Vagina (tissue), 2 donors: ENCODE measurements at regions not wholly inside any gene's neighbourhood (a gene's known extent, or its start where the extent isn't known, plus 50 kb on each side); places are given as distances from the start of the nearest gene placed in this dataset.

Experiments
- DNase-seq, 2 donors: peaks; one replicate each; pipeline ENCODE4 v3.0.0-alpha.2; 2017; ENCODE audit errors: extremely low spot score in 2 of 2
- H3K27ac ChIP-seq: fragments of 200-600 bp; sonication (generic); one replicate; pipeline ENCODE4 v1.5.1; 2019
- H3K27me3 ChIP-seq: fragments of 200-600 bp; sonication (generic); one replicate; pipeline ENCODE4 v1.5.1; 2019
- H3K36me3 ChIP-seq, 2 donors: fragments of 200-600 bp; sonication (generic); one replicate each; pipeline ENCODE4 v1.5.1; 2017 to 2019
- H3K4me1 ChIP-seq: fragments of 200-600 bp; sonication (generic); one replicate; pipeline ENCODE4 v1.5.1; 2019
- H3K4me3 ChIP-seq, 2 donors: fragments of 200-600 bp; sonication (generic); 1 replicate in 1 of 2; 2 replicates in 1 of 2; pipeline ENCODE4 v1.5.1; 2016 to 2019
- H3K9me3 ChIP-seq: fragments of 200-600 bp; sonication (generic); one replicate; pipeline ENCODE4 v1.5.1; 2019
- POLR2A ChIP-seq, 2 donors: fragments of 450-650 bp; IDR thresholded peaks; one replicate each; pipeline ENCODE4 v1.6.1; 2017; ENCODE audit warnings: antibody characterized with exemption in 2 of 2, mild to moderate bottlenecking in 2 of 2, moderate library complexity in 2 of 2
- POLR2AphosphoS5 ChIP-seq, 2 donors: sonication (generic); formaldehyde crosslinking; IDR thresholded peaks; one replicate each; pipeline ENCODE4 v1.9.0; 2017; ENCODE audit warnings: antibody characterized with exemption in 2 of 2, mild to moderate bottlenecking in 2 of 2, low read depth in 1 of 2; ENCODE audit not compliant: insufficient read depth in 1 of 2
- intact Hi-C: fragments of 100-400 bp; cut with DNase I; formaldehyde crosslinking; loops from one replicate; pipeline ENCODE4 v1.15.1; 2023
- TF ChIP-seq, protein P1 (sequence below), 3 experiments: fragments of 450-650 bp in 2 of 3; fragments of 200-600 bp in 1 of 3; sonication (generic) in 1 of 3; IDR thresholded peaks; one replicate each; pipeline ENCODE4 v1.5.1; 2017 to 2019; ENCODE audit warnings: antibody characterized with exemption in 3 of 3, mild to moderate bottlenecking in 2 of 3, moderate library complexity in 2 of 3

DNA sequence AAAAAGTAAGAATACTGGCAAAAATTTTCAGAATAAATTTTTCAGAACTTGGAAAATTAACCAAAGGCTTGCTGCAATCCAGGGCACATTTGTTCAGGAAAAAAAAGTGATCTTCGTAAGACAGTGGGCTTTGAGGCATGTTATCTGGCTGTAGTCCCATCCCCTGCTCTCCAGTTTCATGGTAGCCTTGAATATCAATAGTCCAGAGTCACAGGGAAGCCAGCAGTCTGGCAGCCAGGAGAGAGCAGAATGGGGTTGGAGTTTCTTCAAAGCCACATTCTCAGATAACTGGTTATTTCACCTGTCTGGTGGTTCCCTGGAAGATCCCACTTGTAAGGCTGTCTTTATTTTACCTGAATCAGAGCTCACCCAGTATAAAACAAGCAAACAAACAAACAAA is 669.3 kb downstream of the MATN1 start:
- H3K36me3 ChIP-seq: no peaks in the 10 kb centered on the region
- H3K27ac ChIP-seq: no peak overlapping the region
- H3K4me3 ChIP-seq: no peak overlapping the region
- no peaks in the 10 kb centered on the region for H3K9me3 ChIP-seq
- no peak for TF ChIP-seq POLR2AphosphoS5 (IDR thresholded peaks at IDR 0.05; ENCODE audit: insufficient read depth in 1 of 2, low read depth in 1 of 2)
- no peaks in the 10 kb centered on the region for H3K4me1 ChIP-seq
- H3K27me3 ChIP-seq: no peaks in the 10 kb centered on the region
- no peak for DNase-seq
- intact Hi-C loops: no loop called here

DNA sequence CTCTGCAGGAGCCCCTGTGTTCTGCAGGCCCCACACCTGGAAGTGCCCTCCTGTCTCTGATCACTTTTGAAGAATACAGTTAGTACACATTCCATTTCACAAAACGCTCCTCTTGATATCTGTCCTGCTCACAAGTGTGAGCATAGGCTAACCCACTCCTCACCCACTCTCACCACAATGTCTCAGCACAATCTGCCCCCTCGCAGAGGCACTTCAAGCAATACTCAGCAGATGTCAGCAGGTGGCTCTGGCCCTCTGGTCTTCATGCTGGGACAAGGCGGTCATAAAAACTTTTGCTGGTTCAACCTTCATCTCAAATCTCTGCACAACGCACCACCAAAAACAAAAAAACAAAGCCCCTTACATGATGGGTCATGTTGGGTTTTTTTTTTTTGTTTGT is 671.2 kb downstream of the MATN1 start:
- Histone ChIP-seq H3K36me3 (no peaks in the 10 kb centered on the region), H3K27ac (no peak overlapping the region), H3K4me1 (no peaks in the 10 kb centered on the region), H3K4me3 (no peak overlapping the region), H3K27me3 (no peaks in the 10 kb centered on the region), H3K9me3 (no peaks in the 10 kb centered on the region)
- intact Hi-C loops: no loop called here
- TF ChIP-seq, protein P1, sequence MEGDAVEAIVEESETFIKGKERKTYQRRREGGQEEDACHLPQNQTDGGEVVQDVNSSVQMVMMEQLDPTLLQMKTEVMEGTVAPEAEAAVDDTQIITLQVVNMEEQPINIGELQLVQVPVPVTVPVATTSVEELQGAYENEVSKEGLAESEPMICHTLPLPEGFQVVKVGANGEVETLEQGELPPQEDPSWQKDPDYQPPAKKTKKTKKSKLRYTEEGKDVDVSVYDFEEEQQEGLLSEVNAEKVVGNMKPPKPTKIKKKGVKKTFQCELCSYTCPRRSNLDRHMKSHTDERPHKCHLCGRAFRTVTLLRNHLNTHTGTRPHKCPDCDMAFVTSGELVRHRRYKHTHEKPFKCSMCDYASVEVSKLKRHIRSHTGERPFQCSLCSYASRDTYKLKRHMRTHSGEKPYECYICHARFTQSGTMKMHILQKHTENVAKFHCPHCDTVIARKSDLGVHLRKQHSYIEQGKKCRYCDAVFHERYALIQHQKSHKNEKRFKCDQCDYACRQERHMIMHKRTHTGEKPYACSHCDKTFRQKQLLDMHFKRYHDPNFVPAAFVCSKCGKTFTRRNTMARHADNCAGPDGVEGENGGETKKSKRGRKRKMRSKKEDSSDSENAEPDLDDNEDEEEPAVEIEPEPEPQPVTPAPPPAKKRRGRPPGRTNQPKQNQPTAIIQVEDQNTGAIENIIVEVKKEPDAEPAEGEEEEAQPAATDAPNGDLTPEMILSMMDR (IDR thresholded peaks at IDR 0.05): no peak
- no peak for TF ChIP-seq POLR2AphosphoS5 (IDR thresholded peaks at IDR 0.05; ENCODE audit: insufficient read depth in 1 of 2, low read depth in 1 of 2)
- no peak for TF ChIP-seq POLR2A (IDR thresholded peaks at IDR 0.05)
- no peak for DNase-seq

- H3K4me1 ChIP-seq: no peaks in the 10 kb centered on the region
- no peaks in the 10 kb centered on the region for H3K9me3 ChIP-seq
- H3K4me3 ChIP-seq: no peak overlapping the region
- intact Hi-C loops: no loop called here
- no peaks in the 10 kb centered on the region for H3K27me3 ChIP-seq
- no peaks in the 10 kb centered on the region for H3K36me3 ChIP-seq
- no peak for TF ChIP-seq POLR2AphosphoS5 (IDR thresholded peaks at IDR 0.05; ENCODE audit: insufficient read depth in 1 of 2, low read depth in 1 of 2)
- TF ChIP-seq, protein P1 (IDR thresholded peaks at IDR 0.05): no peak
- no peak for TF ChIP-seq POLR2A (IDR thresholded peaks at IDR 0.05)
- DNase-seq: no peak
- H3K27ac ChIP-seq: no peak overlapping the region
Observed at GRCh38 chr1:30051777-30052176, 671.6 kb downstream of the MATN1 start.

GRCh38 chr1:30049748-30050296 is 673.6 kb downstream of the MATN1 start:
- no peaks in the 10 kb centered on the region for H3K9me3 ChIP-seq
- H3K27me3 ChIP-seq: no peaks in the 10 kb centered on the region
- TF ChIP-seq, protein P1 (IDR thresholded peaks at IDR 0.05): no peak
- TF ChIP-seq POLR2AphosphoS5 (IDR thresholded peaks at IDR 0.05; ENCODE audit: insufficient read depth in 1 of 2, low read depth in 1 of 2) (no peak), POLR2A (IDR thresholded peaks at IDR 0.05) (no peak)
- no peak for DNase-seq
- no peak overlapping the region for H3K4me3 ChIP-seq
- H3K4me1 ChIP-seq: no peaks in the 10 kb centered on the region
- intact Hi-C loops: no loop called here
- no peaks in the 10 kb centered on the region for H3K36me3 ChIP-seq
- no peak overlapping the region for H3K27ac ChIP-seq

GRCh38 chr1:30048905-30049304 is 674.5 kb downstream of the MATN1 start:
- Histone ChIP-seq H3K27me3 (no peaks in the 10 kb centered on the region), H3K36me3 (no peaks in the 10 kb centered on the region), H3K4me1 (no peaks in the 10 kb centered on the region), H3K9me3 (no peaks in the 10 kb centered on the region), H3K27ac (no peak overlapping the region), H3K4me3 (no peak overlapping the region)
- TF ChIP-seq, protein P1 (IDR thresholded peaks at IDR 0.05): no peak
- no peak for TF ChIP-seq POLR2AphosphoS5 (IDR thresholded peaks at IDR 0.05; ENCODE audit: insufficient read depth in 1 of 2, low read depth in 1 of 2)
- TF ChIP-seq POLR2A (IDR thresholded peaks at IDR 0.05): no peak
- intact Hi-C loops: no loop called here
- no peak for DNase-seq
